IMR-90 (cell line): ENCODE measurements at regions not wholly inside any gene's neighbourhood (a gene's known extent, or its start where the extent isn't known, plus 50 kb on each side); places are given as distances from the start of the nearest gene placed in this dataset.

Experiments used
- ATAC-seq: fragments of 200-7000 bp; cut with Tn5 transposase; 2 replicates; pipeline ENCODE4 v1.9.1; 2020; ENCODE audit warnings: low read depth, mild to moderate bottlenecking, moderate library complexity
- BruUV-seq: library from RNA; stranded (reverse); fragments of 400-500 nt; replicated peaks from 2 replicates; lab custom pipeline; 2021; lab: Mats Ljungman, UMichigan
- CTCF ChIA-PET: fragments of 300-600 bp; formaldehyde crosslinking; extraction: SDS; loops from one replicate; lab custom pipeline; 2021; ENCODE audit warnings: antibody characterized with exemption; lab: Yijun Ruan, JAX
- POLR2A ChIA-PET: fragments of 300-600 bp; sonication (Branson Sonifier 250); formaldehyde crosslinking; loops from one replicate; lab custom pipeline; 2022; ENCODE audit warnings: antibody characterized with exemption; ENCODE audit not compliant: unreplicated experiment; lab: Charles Lee
- DNase-seq: peaks from one replicate; pipeline ENCODE4 v3.0.0; 2013
- H2AFZ ChIP-seq: replicated peaks from 2 replicates; pipeline ENCODE3; 2013; ENCODE audit warnings: low read length, mild to moderate bottlenecking; ENCODE audit not compliant: poor library complexity
- H2AK5ac ChIP-seq: 2 replicates; pipeline ENCODE4 v1.6.1; 2013; ENCODE audit warnings: low read depth, low read length, inconsistent platforms
- H2AK9ac ChIP-seq: replicated peaks from 2 replicates; pipeline ENCODE3; 2013; ENCODE audit warnings: mild to moderate bottlenecking, low read depth, low read length, moderate library complexity; ENCODE audit not compliant: poor library complexity
- H2BK120ac ChIP-seq: 2 replicates; pipeline ENCODE4 v1.6.1; 2013; ENCODE audit warnings: low read depth, low read length, inconsistent platforms
- H2BK15ac ChIP-seq: 3 replicates; pipeline ENCODE4 v1.6.1; 2013; ENCODE audit warnings: low read depth, low read length, inconsistent platforms
- H2BK20ac ChIP-seq: 2 replicates; pipeline ENCODE4 v1.6.1; 2013; ENCODE audit warnings: low read depth, mild to moderate bottlenecking, inconsistent platforms, low read length, moderate library complexity
- H2BK5ac ChIP-seq: 2 replicates; pipeline ENCODE4 v1.6.1; 2013; ENCODE audit warnings: mild to moderate bottlenecking, low read depth, low read length, inconsistent platforms; ENCODE audit not compliant: poor library complexity, severe bottlenecking
- H3K14ac ChIP-seq: replicated peaks from 2 replicates; pipeline ENCODE4 v1.6.1; 2013; ENCODE audit warnings: low read depth, low read length, inconsistent platforms
- H3K18ac ChIP-seq: 2 replicates; pipeline ENCODE4 v1.6.1; 2013; ENCODE audit warnings: low read depth, low read length, control low read depth
- H3K23ac ChIP-seq: 2 replicates; pipeline ENCODE4 v1.6.1; 2013; ENCODE audit warnings: low read depth, low read length, inconsistent platforms
- H3K27ac ChIP-seq: 2 replicates; pipeline ENCODE4 v1.5.1; 2013; ENCODE audit warnings: mild to moderate bottlenecking, control low read depth, low read length; ENCODE audit not compliant: insufficient read depth
- H3K27me3 ChIP-seq: 2 replicates; pipeline ENCODE4 v1.6.1; 2013; ENCODE audit warnings: low read length; ENCODE audit not compliant: control insufficient read depth, insufficient read depth
- H3K36me3 ChIP-seq: 2 replicates; pipeline ENCODE4 v1.6.1; 2013; ENCODE audit warnings: low read length, mixed read lengths; ENCODE audit not compliant: control insufficient read depth, insufficient read depth
- H3K4ac ChIP-seq: 2 replicates; pipeline ENCODE4 v1.6.1; 2013; ENCODE audit warnings: low read depth, low read length, inconsistent platforms
- H3K4me1 ChIP-seq: 2 replicates; pipeline ENCODE4 v1.6.1; 2013; ENCODE audit warnings: low read length, mixed read lengths; ENCODE audit not compliant: control insufficient read depth, insufficient read depth
- H3K4me2 ChIP-seq: 2 replicates; pipeline ENCODE4 v1.6.1; 2013; ENCODE audit warnings: low read depth, mild to moderate bottlenecking, control low read depth, low read length, moderate library complexity
- H3K4me3 ChIP-seq: 2 replicates; pipeline ENCODE4 v1.5.1; 2013; ENCODE audit warnings: low read depth, mild to moderate bottlenecking, control low read depth, low read length, moderate library complexity; ENCODE audit not compliant: insufficient read depth
- H3K56ac ChIP-seq: 2 replicates; pipeline ENCODE4 v1.6.1; 2013; ENCODE audit warnings: low read length, inconsistent platforms; ENCODE audit not compliant: insufficient read depth; ENCODE audit errors: extremely low read depth
- H3K79me1 ChIP-seq, 2 experiments: 2 replicates each; pipeline ENCODE4 v1.6.1; 2013; ENCODE audit warnings: low read length in 2 of 2, inconsistent platforms in 1 of 2, low read depth in 1 of 2
- H3K9ac ChIP-seq: 2 replicates; pipeline ENCODE4 v1.6.1; 2013; ENCODE audit warnings: low read depth, low read length, control low read depth
- H3K9me1 ChIP-seq: 2 replicates; pipeline ENCODE4 v1.6.1; 2013; ENCODE audit warnings: low read length, inconsistent platforms; ENCODE audit not compliant: insufficient read depth
- H3K9me3 ChIP-seq: 2 replicates; pipeline ENCODE4 v1.6.1; 2013; ENCODE audit warnings: low read length; ENCODE audit not compliant: control insufficient read depth, insufficient read depth
- H4K20me1 ChIP-seq: 2 replicates; pipeline ENCODE4 v1.6.1; 2013; ENCODE audit warnings: low read length, inconsistent platforms; ENCODE audit not compliant: insufficient read depth
- H4K5ac ChIP-seq: 2 replicates; pipeline ENCODE4 v1.6.1; 2013; ENCODE audit warnings: mild to moderate bottlenecking, low read depth, low read length, control low read depth
- H4K8ac ChIP-seq, 2 experiments: 2 replicates each; pipeline ENCODE4 v1.6.1; 2013; ENCODE audit warnings: low read depth in 2 of 2, low read length in 2 of 2, control low read depth in 1 of 2, inconsistent platforms in 1 of 2
- H4K91ac ChIP-seq: 2 replicates; pipeline ENCODE4 v1.6.1; 2013; ENCODE audit warnings: low read depth, low read length, inconsistent platforms; ENCODE audit not compliant: insufficient read depth
- CHD1 ChIP-seq: IDR thresholded peaks from 2 replicates; pipeline ENCODE4 v1.6.1; 2012; ENCODE audit warnings: low read depth, low read length, improper control_type of control experiment
- MAFK ChIP-seq: IDR thresholded peaks from 2 replicates; pipeline ENCODE4 v1.6.1; 2012; ENCODE audit warnings: low read depth, low read length, improper control_type of control experiment
- MXI1 ChIP-seq: IDR thresholded peaks from 2 replicates; pipeline ENCODE4 v1.6.1; 2012; ENCODE audit warnings: low read depth, mild to moderate bottlenecking, low read length, moderate library complexity, borderline replicate concordance
- NFE2L2 ChIP-seq: fragments of 150-350 bp; IDR thresholded peaks from 2 replicates; pipeline ENCODE4 v1.6.1; 2016; ENCODE audit warnings: low read depth, mild to moderate bottlenecking, low read length
- POLR2A ChIP-seq: IDR thresholded peaks from 2 replicates; pipeline ENCODE4 v1.6.1; 2012; ENCODE audit warnings: mild to moderate bottlenecking, low read depth, low read length
- RAD21 ChIP-seq: IDR thresholded peaks from 2 replicates; pipeline ENCODE4 v1.6.1; 2012; ENCODE audit warnings: low read length, improper control_type of control experiment
- RCOR1 ChIP-seq: IDR thresholded peaks from 2 replicates; pipeline ENCODE4 v1.6.1; 2012; ENCODE audit warnings: mild to moderate bottlenecking, low read length, improper control_type of control experiment; ENCODE audit not compliant: insufficient replicate concordance
- WGBS, 2 experiments: methylation state at CpG; one replicate each; pipeline versions ENCODE4 v1.1.5 to v1.1.7; 2013; ENCODE audit warnings: missing lambda C conversion rate in 2 of 2; ENCODE audit not compliant: insufficient read length in 1 of 2; ENCODE audit errors: extremely low coverage in 2 of 2; 5-methylcytosine and 5-hydroxymethylcytosine counted together
- dilution Hi-C: fragments of 300-500 bp; cut with HindIII; formaldehyde crosslinking; loops from one replicate; pipeline ENCODE4 v1.14.3; 2018; ENCODE audit warnings: low sequenced_read_pairs; ENCODE audit not compliant: unreplicated experiment
- in situ Hi-C: fragments of 300-500 bp; cut with MboI; formaldehyde crosslinking; loops from 3 replicates; pipeline ENCODE4 v1.14.3; 2019; ENCODE audit warnings: low sequenced_read_pairs, inconsistent platforms, mixed read lengths
- intact Hi-C: fragments of 100-400 bp; cut with micrococcal nuclease; formaldehyde crosslinking; loops from 2 replicates; pipeline ENCODE4 v1.10.0; 2022
- TF ChIP-seq, protein P1 (sequence below): fragments of 150-350 bp; IDR thresholded peaks from 2 replicates; pipeline ENCODE4 v1.6.1; 2017; ENCODE audit warnings: mild to moderate bottlenecking, antibody characterized with exemption, low read length, low read depth
- TF ChIP-seq, protein P2 (sequence below): conservative IDR thresholded peaks from 2 replicates; pipeline ENCODE4 v1.5.1; 2012; ENCODE audit warnings: mild to moderate bottlenecking, low read depth, low read length, improper control_type of control experiment

DNA sequence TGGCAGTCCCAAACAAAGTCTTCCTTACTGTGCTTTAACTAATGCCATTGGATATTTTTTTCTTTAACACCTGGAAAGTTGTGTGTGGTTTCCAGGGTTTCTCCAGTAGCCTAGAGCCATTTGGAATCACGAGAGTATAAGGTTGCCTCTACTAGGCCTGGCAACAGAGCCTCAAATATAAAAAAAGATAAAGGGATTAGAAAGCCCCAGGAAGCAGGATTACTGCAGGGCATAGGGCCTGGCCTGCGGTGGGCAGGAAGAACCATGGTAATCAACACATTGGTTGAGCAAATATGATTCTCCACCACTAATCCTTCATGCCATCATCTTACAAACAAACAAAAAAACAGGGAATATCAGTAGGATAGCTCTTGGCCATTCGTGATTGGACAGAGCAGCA lies 177.8 kb upstream of the GGTLC1 start:
- Histone ChIP-seq H2AK9ac (no peak overlapping the region), H3K14ac (no peak overlapping the region), H2AK5ac (no peak overlapping the region), H3K36me3 (no peaks in the 10 kb centered on the region), H2AFZ (no peak overlapping the region), H3K4me1 (no peaks in the 10 kb centered on the region), H3K4me2 (no peak overlapping the region), H4K20me1 (no peaks in the 10 kb centered on the region), H2BK20ac (no peak overlapping the region), H3K9me1 (no peaks in the 10 kb centered on the region), H3K9ac (no peak overlapping the region), H3K4me3 (no peak overlapping the region), H4K5ac (no peak overlapping the region), H4K8ac (no peak overlapping the region), H2BK15ac (no peak overlapping the region), H3K4ac (no peak overlapping the region), H2BK120ac (no peak overlapping the region), H3K23ac (no peak overlapping the region), H3K79me1 (no peaks in the 10 kb centered on the region), H3K27ac (no peak overlapping the region), H2BK5ac (no peak overlapping the region), H3K18ac (no peak overlapping the region), H3K27me3 (no peaks in the 10 kb centered on the region), H3K56ac (no peak overlapping the region), H3K9me3 (no peaks in the 10 kb centered on the region), H4K91ac (no peak overlapping the region)
- TF ChIP-seq, protein P1, sequence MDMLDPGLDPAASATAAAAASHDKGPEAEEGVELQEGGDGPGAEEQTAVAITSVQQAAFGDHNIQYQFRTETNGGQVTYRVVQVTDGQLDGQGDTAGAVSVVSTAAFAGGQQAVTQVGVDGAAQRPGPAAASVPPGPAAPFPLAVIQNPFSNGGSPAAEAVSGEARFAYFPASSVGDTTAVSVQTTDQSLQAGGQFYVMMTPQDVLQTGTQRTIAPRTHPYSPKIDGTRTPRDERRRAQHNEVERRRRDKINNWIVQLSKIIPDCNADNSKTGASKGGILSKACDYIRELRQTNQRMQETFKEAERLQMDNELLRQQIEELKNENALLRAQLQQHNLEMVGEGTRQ, result no peak
- TF ChIP-seq POLR2A (no peak), RAD21 (no peak), CHD1 (no peak), NFE2L2 (no peak), MXI1 (no peak), MAFK (no peak), RCOR1 (no peak)
- TF ChIP-seq, protein P2, sequence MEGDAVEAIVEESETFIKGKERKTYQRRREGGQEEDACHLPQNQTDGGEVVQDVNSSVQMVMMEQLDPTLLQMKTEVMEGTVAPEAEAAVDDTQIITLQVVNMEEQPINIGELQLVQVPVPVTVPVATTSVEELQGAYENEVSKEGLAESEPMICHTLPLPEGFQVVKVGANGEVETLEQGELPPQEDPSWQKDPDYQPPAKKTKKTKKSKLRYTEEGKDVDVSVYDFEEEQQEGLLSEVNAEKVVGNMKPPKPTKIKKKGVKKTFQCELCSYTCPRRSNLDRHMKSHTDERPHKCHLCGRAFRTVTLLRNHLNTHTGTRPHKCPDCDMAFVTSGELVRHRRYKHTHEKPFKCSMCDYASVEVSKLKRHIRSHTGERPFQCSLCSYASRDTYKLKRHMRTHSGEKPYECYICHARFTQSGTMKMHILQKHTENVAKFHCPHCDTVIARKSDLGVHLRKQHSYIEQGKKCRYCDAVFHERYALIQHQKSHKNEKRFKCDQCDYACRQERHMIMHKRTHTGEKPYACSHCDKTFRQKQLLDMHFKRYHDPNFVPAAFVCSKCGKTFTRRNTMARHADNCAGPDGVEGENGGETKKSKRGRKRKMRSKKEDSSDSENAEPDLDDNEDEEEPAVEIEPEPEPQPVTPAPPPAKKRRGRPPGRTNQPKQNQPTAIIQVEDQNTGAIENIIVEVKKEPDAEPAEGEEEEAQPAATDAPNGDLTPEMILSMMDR, result no peak
- ATAC-seq (no peak), DNase-seq (no peak)
- dilution Hi-C loops (no loop called here), intact Hi-C loops (no loop called here), in situ Hi-C loops (no loop called here)
- ChIA-PET POLR2A (no interaction called here), CTCF (no interaction called here)
- 20% methylated on average over 1 of the region's 3 CpGs; no CpG with 5 or more reads in 1 of the 2 experiments for WGBS, 2 experiments
- no TSS peak for BruUV-seq
